ENCODE measurements at regions not wholly inside any gene's neighbourhood (a gene's known extent, or its start where the extent isn't known, plus 50 kb on each side); places are given as distances from the start of the nearest gene placed in this dataset.
"Not testable (repeated sequence)": the region's sequence is repeated elsewhere in the genome, so short reads cannot be mapped to it uniquely, and the experiment has no call there.

- no peak for DNase-seq (ENCODE audit: low read depth in 3 of 3, low spot score in 1 of 3)
Observed at GRCh38 chr4:147220833-147221232, 260.1 kb upstream of the EDNRA start.

- no peak for DNase-seq (ENCODE audit: low read depth in 3 of 3, low spot score in 1 of 3)
Observed at GRCh38 chr4:147222906-147223305, 258.0 kb upstream of the EDNRA start.

GRCh38 chr4:147223576-147223975 is 257.3 kb upstream of the EDNRA start:
- no peak for DNase-seq (ENCODE audit: low read depth in 3 of 3, low spot score in 1 of 3)

GRCh38 chr4:147236806-147237205 is 244.1 kb upstream of the EDNRA start:
- no peak for DNase-seq (ENCODE audit: low read depth in 3 of 3, low spot score in 1 of 3)

GRCh38 chr4:147244786-147245185 is 236.1 kb upstream of the EDNRA start:
- no peak for DNase-seq (ENCODE audit: low read depth in 3 of 3, low spot score in 1 of 3)

- DNase-seq (ENCODE audit: low read depth in 3 of 3, low spot score in 1 of 3) = no peak
Observed at GRCh38 chr4:147246096-147246495, 234.8 kb upstream of the EDNRA start.

GRCh38 chr4:147246528-147246927 is 234.4 kb upstream of the EDNRA start:
- DNase-seq (ENCODE audit: low read depth in 3 of 3, low spot score in 1 of 3) = not testable (repeated sequence)

- no peak for DNase-seq (ENCODE audit: low read depth in 3 of 3, low spot score in 1 of 3)
Observed at GRCh38 chr4:147247579-147247978, 233.3 kb upstream of the EDNRA start.

GRCh38 chr4:147250062-147250461 is 230.8 kb upstream of the EDNRA start:
- DNase-seq (ENCODE audit: low read depth in 3 of 3, low spot score in 1 of 3) = no peak

GRCh38 chr4:147255268-147255667 is 225.6 kb upstream of the EDNRA start:
- not testable (repeated sequence) for DNase-seq (ENCODE audit: low read depth in 3 of 3, low spot score in 1 of 3)

GRCh38 chr4:147259271-147259670 is 221.6 kb upstream of the EDNRA start:
- not testable (repeated sequence) for DNase-seq (ENCODE audit: low read depth in 3 of 3, low spot score in 1 of 3)

GRCh38 chr4:147284256-147284835 is 196.6 kb upstream of the EDNRA start:
- no peak for DNase-seq (ENCODE audit: low read depth in 3 of 3, low spot score in 1 of 3)

- no peak for DNase-seq (ENCODE audit: low read depth in 3 of 3, low spot score in 1 of 3)
Observed at GRCh38 chr4:147284935-147285334, 196.0 kb upstream of the EDNRA start.

- no peak for DNase-seq (ENCODE audit: low read depth in 3 of 3, low spot score in 1 of 3)
Observed at GRCh38 chr4:147285751-147286150, 195.1 kb upstream of the EDNRA start.

- no peak for DNase-seq (ENCODE audit: low read depth in 3 of 3, low spot score in 1 of 3)
Observed at GRCh38 chr4:147286846-147287587, 193.9 kb upstream of the EDNRA start.

- no peak for DNase-seq (ENCODE audit: low read depth in 3 of 3, low spot score in 1 of 3)
Observed at GRCh38 chr4:147287588-147287890, 193.4 kb upstream of the EDNRA start.

GRCh38 chr4:147288512-147288911 is 192.4 kb upstream of the EDNRA start:
- DNase-seq (ENCODE audit: low read depth in 3 of 3, low spot score in 1 of 3) = no peak

- no peak for DNase-seq (ENCODE audit: low read depth in 3 of 3, low spot score in 1 of 3)
Observed at GRCh38 chr4:147289181-147289580, 191.7 kb upstream of the EDNRA start.

GRCh38 chr4:147292604-147293313 is 188.1 kb upstream of the EDNRA start:
- DNase-seq (ENCODE audit: low read depth in 3 of 3, low spot score in 1 of 3) = not testable (repeated sequence)

GRCh38 chr4:147293314-147293677 is 187.6 kb upstream of the EDNRA start:
- not testable (repeated sequence) for DNase-seq (ENCODE audit: low read depth in 3 of 3, low spot score in 1 of 3)

GRCh38 chr4:147299205-147299604 is 181.7 kb upstream of the EDNRA start:
- no peak for DNase-seq (ENCODE audit: low read depth in 3 of 3, low spot score in 1 of 3)

GRCh38 chr4:147303174-147303872 is 177.6 kb upstream of the EDNRA start:
- no peak for DNase-seq (ENCODE audit: low read depth in 3 of 3, low spot score in 1 of 3)

All from stimulated activated CD4-positive, alpha-beta T cell treated with anti-CD3 and anti-CD28 coated beads, TNF-alpha, amount 100 ng/mL, for 1 hour (primary cell).